SHP77 (cell line): ENCODE measurements at regions not wholly inside any gene's neighbourhood (a gene's known extent, or its start where the extent isn't known, plus 50 kb on each side); places are given as distances from the start of the nearest gene placed in this dataset.

Experiments used
- DNase-seq, 2 experiments: peaks; one replicate each; lab custom pipeline; 2025; lab: John Stamatoyannopoulos, UW

GRCh38 chr9:106657926-106658325 lies 205.0 kb upstream of the ZNF462 start:
- DNase-seq: no peak

- DNase-seq: no peak
Observed at GRCh38 chr9:106668534-106668933, 194.4 kb upstream of the ZNF462 start.

GRCh38 chr9:106669835-106670234 lies 193.1 kb upstream of the ZNF462 start:
- DNase-seq: no peak

GRCh38 chr9:106670418-106670817 lies 192.5 kb upstream of the ZNF462 start:
- no peak for DNase-seq

GRCh38 chr9:106675780-106676179 lies 187.2 kb upstream of the ZNF462 start:
- no peak for DNase-seq

- DNase-seq: no peak
Observed at GRCh38 chr9:106677374-106677773, 185.6 kb upstream of the ZNF462 start.

DNA sequence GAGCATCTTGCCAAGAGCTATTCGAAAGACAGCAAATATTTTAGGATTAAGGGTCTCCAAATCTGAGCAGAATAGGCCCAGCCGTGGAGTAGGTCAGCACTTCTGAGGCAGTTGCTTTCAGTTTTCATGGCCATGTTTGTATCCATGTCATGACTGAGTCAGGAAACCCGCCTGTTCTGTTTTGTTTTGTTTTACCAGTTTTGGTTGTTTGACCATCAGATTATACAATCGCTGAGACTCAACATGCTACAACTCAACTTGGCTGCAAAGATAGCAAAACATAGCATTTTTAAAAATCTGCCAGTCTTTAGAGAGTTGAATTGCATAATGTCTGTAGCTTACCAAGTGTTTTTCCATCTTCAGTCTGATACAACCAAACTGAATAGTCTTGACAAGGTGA lies 185.1 kb upstream of the ZNF462 start:
- no peak for DNase-seq

DNA sequence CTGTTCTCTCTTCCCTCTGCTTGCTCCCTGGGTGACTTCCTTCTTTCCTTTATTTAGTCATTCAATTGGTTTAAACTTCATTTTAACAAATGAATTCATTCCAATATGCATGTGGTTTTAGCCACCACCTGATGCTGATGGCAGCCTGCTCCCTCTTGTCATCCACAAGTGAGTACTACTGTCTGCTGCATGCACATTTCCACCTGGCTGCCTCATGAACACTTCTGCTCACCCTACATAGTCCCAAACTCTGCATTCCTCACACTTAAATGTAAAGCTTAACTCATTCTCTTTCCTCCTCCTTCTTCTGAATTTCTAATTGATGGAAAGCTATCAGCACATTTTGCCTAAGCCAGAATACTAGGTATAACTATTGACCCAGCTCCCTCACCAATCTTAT lies 184.7 kb upstream of the ZNF462 start:
- no peak for DNase-seq

- no peak for DNase-seq
Observed at GRCh38 chr9:106682420-106682819, 180.5 kb upstream of the ZNF462 start.

- no peak for DNase-seq
Observed at GRCh38 chr9:106683454-106683853, 179.5 kb upstream of the ZNF462 start.

DNA sequence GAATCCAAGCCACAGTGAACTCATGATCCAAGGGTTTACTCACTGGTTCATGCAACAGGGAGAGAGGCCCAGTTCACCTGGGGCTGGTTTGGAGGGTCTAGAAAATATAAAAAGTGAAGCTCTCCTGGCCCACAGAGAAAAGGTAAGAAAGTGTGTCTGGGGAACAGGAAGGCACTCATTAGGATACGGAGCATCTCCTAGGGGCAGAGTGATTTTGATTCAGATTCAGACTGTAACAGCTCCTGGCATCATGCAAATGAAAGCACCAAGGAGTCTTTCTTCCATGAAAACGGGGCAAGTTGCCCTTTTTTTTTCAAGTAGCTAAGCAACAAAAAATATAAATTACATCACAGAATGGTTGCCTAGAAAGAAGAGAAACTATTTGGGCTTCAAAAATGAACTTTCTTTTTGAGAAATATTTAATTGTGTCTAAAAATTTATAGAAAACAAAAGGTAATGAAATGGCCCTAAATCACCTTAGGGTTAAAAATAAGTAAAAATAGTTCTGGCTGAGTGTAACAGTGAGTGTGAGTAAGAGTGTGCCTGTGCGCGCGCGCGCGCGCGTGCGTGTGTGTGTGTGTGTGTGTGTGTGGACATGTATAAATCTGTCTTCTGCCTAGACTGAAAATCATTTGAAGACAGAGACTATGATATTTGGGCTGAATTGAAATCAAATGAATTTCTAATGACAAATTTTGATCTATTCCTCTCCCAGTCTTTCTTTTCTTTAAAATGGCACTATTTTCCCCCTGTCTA lies 177.8 kb upstream of the ZNF462 start:
- DNase-seq: no peak

DNA sequence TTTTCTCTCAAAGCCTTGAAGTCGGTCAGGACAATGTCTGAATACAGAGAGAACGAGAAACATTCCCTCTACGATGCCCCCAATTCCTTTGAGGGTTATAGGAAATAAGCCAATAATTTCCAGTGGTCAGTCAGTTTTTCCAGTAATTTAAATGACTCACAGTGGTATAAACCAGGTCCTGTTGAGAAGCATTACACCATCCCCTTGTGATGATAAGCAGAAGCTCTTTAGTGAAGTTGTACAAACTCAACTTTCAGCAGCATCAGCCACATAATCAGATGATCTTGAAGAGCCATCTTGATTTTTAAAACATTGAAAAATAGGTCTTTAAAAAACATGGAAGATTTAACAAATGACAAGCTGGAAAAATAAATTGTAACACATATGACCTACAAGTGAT lies 173.9 kb upstream of the ZNF462 start:
- DNase-seq: no peak

DNA sequence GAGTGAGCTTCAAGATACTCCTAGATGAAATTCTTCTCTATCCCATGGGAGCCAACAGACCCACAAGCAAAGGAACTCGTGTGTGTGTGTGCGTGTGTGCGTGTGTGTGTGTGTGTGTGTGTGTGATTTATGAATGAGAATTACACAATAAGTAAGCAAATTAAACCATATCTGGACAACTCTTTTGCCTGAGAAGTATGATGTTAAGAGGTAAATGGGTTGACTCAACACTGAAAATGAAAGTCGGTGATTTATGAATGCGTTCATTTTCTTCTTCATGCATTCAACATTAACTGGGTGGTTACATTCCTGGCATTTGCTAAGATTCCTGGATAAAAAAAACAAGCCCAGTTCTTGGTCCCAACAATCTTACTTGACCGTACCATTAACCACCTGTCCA lies 171.3 kb upstream of the ZNF462 start:
- DNase-seq: no peak

DNA sequence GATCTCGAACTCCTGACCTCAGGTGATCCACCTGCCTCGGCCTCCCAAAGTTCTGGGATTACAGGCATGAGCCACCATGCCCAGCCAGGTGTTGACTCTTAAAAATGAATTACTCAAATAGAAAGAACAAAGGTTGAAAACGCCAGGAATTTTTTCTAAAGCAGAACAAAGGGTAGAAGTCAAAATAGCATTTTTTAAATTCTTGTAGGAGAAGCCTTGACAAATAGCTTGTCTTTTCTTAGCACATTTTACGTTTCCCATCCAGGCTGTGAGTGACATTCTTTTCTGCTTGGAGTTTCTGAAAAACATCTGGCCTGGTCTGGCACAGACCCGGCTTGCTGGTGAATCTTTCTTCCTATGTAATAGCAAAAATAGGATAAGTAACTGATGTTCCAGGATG lies 169.4 kb upstream of the ZNF462 start:
- no peak for DNase-seq

GRCh38 chr9:106696804-106697203 lies 166.2 kb upstream of the ZNF462 start:
- no peak for DNase-seq

- DNase-seq: no peak
Observed at GRCh38 chr9:106697390-106697749, 165.6 kb upstream of the ZNF462 start.

GRCh38 chr9:106697750-106698502 lies 165.0 kb upstream of the ZNF462 start:
- DNase-seq: peak; percentile 65 to 83

- DNase-seq: no peak
Observed at GRCh38 chr9:106700676-106701075, 162.3 kb upstream of the ZNF462 start.

DNA sequence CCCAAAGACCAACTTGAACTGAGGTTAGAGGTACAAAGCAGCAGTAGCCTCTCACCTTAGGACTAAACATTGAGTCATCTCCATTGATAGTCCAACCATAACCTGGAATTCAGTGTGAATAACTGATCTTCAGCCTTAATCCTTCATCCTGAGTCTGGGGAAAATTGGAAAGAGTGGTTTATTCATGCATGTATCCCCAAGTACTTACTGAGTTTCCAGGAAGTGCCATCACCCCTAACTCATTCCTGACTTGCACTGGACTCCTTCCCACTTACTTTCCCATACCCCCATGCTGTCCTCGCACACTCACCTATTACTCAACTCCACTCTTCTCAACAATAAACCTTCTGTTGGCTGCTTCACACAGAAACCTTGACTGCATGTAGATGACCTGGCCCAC lies 161.4 kb upstream of the ZNF462 start:
- no peak for DNase-seq

DNA sequence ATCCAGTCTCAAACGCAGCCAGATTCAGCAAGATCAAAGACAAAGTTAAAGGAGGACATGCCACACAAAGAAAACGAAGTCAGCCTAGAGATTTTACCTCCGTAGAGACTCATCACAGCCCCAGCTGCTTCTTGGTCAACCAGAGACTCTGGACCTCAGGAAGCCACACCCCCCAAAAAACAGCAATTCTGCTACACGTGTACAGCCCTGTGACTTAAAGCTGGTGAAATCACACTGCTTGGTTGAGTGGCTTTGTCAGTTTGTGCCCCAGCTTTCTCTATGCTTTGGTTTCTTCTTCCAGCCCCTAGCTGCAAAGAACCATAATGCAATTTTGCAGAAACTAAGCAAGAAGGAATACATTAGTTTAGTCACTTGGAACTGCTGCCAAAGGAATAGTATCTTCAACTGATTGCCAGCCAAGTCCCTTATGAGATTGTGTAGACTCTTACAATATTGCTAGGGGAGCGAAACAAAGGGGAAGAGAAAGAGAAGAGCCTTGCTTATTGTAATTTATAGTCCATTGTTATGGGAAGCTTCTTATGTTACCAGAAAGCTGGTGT lies 158.8 kb upstream of the ZNF462 start:
- DNase-seq: no peak

- no peak for DNase-seq
Observed at GRCh38 chr9:106707291-106707690, 155.7 kb upstream of the ZNF462 start.

DNA sequence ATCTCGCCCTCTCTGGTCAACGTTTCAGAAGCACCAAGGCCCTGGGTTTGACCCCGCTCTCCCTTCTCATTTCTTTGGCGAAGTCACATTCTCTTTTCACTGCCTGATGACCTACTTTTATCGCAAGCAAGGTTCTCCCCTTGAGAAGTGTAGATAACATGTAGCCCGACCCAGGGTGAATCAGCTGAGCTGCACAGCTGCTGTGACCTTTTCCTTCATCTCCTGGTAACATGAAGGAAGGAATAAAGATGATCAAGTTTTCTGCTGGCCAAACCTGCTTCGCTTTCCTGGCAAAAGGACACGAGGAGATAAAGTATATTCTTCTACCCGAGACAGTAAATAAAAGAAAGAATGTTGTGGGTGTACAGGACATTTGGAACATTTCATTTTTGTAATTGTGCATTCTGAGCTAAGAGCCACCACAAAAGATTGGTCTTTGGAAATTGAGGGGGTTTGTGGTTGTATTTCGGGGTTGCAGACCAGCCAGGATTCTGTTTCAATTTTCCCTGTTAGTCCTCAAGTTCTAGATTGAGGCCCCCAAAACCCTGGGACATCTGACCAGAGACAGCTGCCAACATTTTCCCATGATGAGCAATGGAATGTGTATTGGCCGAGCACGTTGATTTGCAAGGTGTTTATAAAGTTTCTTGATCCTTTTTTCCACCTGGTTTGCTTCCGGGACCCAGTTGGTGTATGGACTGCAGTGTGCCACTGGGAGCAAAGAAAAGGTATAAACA lies 155.1 kb upstream of the ZNF462 start:
- DNase-seq: no peak
